ENCODE measurements at regions not wholly inside any gene's neighbourhood (a gene's known extent, or its start where the extent isn't known, plus 50 kb on each side); places are given as distances from the start of the nearest gene placed in this dataset.

DNA sequence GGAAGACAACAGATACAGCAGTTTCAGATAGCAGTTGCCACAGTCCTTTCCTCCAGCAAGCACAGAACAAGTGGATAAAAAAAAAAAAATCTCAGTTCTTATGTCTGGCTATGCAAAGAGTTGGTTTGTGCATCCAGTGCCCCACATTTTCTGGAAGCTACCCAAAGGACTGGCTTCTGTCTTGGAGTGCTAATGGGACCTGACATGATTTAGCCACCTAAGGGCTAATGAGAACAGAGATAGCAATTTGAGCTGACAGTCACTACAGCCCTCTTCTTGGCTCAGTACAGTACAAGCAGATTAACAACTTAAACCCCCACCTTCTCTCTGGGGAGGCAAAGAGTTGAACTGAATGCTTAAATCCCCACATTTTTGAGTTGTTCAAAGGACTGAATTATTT is 976.8 kb downstream of the TBC1D32 start:
- H3K9me3 Mint-ChIP-seq: peaks cover 7 to 29% (median 15%) of the 10 kb centered on the region in 7 donors
- H3K27ac ChIP-seq (ENCODE audit: low read depth in 1 of 2, low read length in 2 of 2): no peak overlapping the region
- no peak overlapping the region for H3K4me3 Mint-ChIP-seq
- H2AFZ ChIP-seq (ENCODE audit: insufficient read depth, low read depth, low read length, poor library complexity, severe bottlenecking): no peak overlapping the region
- no peak for TF ChIP-seq CTCF (IDR thresholded peaks at IDR 0.05)
- no peaks in the 10 kb centered on the region for H4K20me1 ChIP-seq (ENCODE audit: insufficient read depth, low read length)
- no peak overlapping the region for H3K9ac ChIP-seq (ENCODE audit: insufficient read depth, low read length, poor library complexity, severe bottlenecking)
- H3K27me3 Mint-ChIP-seq (ENCODE audit: low read depth in 3 of 3): peaks cover 0 to 2% (median 0%) of the 10 kb centered on the region in 3 donors
- intact Hi-C loops (cut with micrococcal nuclease): no loop called here
- no peak overlapping the region for H3K4me3 ChIP-seq (replicated peaks in 1 of 3; ENCODE audit: low read depth in 2 of 3, low read length in 3 of 3)
- H3K79me2 ChIP-seq (ENCODE audit: insufficient read depth, low read length): no peaks in the 10 kb centered on the region
- H3K27ac Mint-ChIP-seq: no peak overlapping the region
- no peaks in the 10 kb centered on the region for H3K4me1 Mint-ChIP-seq
- H3K4me1 ChIP-seq (ENCODE audit: control insufficient read depth in 1 of 2, insufficient read depth in 2 of 2, low read length in 2 of 2): no peaks in the 10 kb centered on the region
- no peak overlapping the region for H3K4me2 ChIP-seq (replicated peaks; ENCODE audit: extremely low read depth, low read length, poor library complexity, severe bottlenecking)
- no peaks in the 10 kb centered on the region for H3K36me3 Mint-ChIP-seq
- no peaks in the 10 kb centered on the region for H3K36me3 ChIP-seq (replicated peaks in 1 of 2; ENCODE audit: control insufficient read depth in 1 of 2, insufficient read depth in 2 of 2, low read length in 2 of 2)
- no peak for DNase-seq
- H3K9me3 ChIP-seq (replicated peaks in 1 of 2; ENCODE audit: control insufficient read depth in 1 of 2, insufficient read depth in 1 of 2, low read length in 2 of 2): peaks cover 12 to 24% of the 10 kb centered on the region in 2 donors
- H3K27me3 ChIP-seq (ENCODE audit: control insufficient read depth in 2 of 2, insufficient read depth in 2 of 2, low read length in 2 of 2): no peaks in the 10 kb centered on the region

- Histone ChIP-seq H3K4me2 (replicated peaks; ENCODE audit: extremely low read depth, low read length, poor library complexity, severe bottlenecking) (no peak overlapping the region), H3K27ac (ENCODE audit: low read depth in 1 of 2, low read length in 2 of 2) (no peak overlapping the region), H3K9me3 (replicated peaks in 1 of 2; ENCODE audit: control insufficient read depth in 1 of 2, insufficient read depth in 1 of 2, low read length in 2 of 2) (peaks cover 12 to 20% of the 10 kb centered on the region in 2 donors), H3K27me3 (ENCODE audit: control insufficient read depth in 2 of 2, insufficient read depth in 2 of 2, low read length in 2 of 2) (no peaks in the 10 kb centered on the region), H3K36me3 (replicated peaks in 1 of 2; ENCODE audit: control insufficient read depth in 1 of 2, insufficient read depth in 2 of 2, low read length in 2 of 2) (no peaks in the 10 kb centered on the region), H3K9ac (ENCODE audit: insufficient read depth, low read length, poor library complexity, severe bottlenecking) (no peak overlapping the region), H2AFZ (ENCODE audit: insufficient read depth, low read depth, low read length, poor library complexity, severe bottlenecking) (no peak overlapping the region), H3K4me1 (ENCODE audit: control insufficient read depth in 1 of 2, insufficient read depth in 2 of 2, low read length in 2 of 2) (no peaks in the 10 kb centered on the region), H4K20me1 (ENCODE audit: insufficient read depth, low read length) (no peaks in the 10 kb centered on the region), H3K4me3 (replicated peaks in 1 of 3; ENCODE audit: low read depth in 2 of 3, low read length in 3 of 3) (no peak overlapping the region), H3K79me2 (ENCODE audit: insufficient read depth, low read length) (no peaks in the 10 kb centered on the region)
- TF ChIP-seq CTCF (IDR thresholded peaks at IDR 0.05): no peak
- WGBS (ENCODE audit: insufficient coverage): no CpG with 5 or more reads among the region's 1 CpG
- no peak for DNase-seq
- H3K4me3 Mint-ChIP-seq: no peak overlapping the region
- H3K27ac Mint-ChIP-seq: no peak overlapping the region
- peaks cover 3 to 23% (median 11%) of the 10 kb centered on the region in 7 donors for H3K9me3 Mint-ChIP-seq
- peaks cover 0 to 2% (median 0%) of the 10 kb centered on the region in 3 donors for H3K27me3 Mint-ChIP-seq (ENCODE audit: low read depth in 3 of 3)
- H3K4me1 Mint-ChIP-seq: no peaks in the 10 kb centered on the region
- intact Hi-C loops (cut with micrococcal nuclease): no loop called here
- no peaks in the 10 kb centered on the region for H3K36me3 Mint-ChIP-seq
These were observed 978.5 kb downstream of the TBC1D32 start for GRCh38 chr6:120355822-120356221.
